ENCODE measurements at regions not wholly inside any gene's neighbourhood (a gene's known extent, or its start where the extent isn't known, plus 50 kb on each side); places are given as distances from the start of the nearest gene placed in this dataset.
"Not testable (repeated sequence)": the region's sequence is repeated elsewhere in the genome, so short reads cannot be mapped to it uniquely, and the experiment has no call there.

DNA sequence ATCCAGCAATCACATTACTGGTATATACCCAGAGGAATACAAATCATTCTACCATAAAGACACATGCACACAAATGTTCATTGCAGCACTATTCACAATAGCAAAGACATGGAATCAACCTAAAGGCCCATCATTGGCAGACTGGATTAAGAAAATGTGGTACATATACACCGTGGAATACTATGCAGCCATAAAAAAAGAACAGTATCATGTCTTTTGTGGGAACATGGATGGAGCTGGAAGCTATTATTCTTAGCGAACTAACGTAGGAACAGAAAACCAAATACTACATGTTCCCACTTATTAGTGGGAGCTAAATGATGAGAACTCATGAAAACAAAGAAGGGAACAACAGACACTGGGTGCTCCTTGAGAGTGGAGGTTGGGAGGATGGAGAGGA, 60.9 kb downstream of the PGRMC1 start:
- H3K9me3 ChIP-seq (ENCODE audit: insufficient read depth, low read depth, low read length); H3F3A ChIP-seq (ENCODE audit: low read depth); H3K27me3 ChIP-seq (ENCODE audit: insufficient read depth, low read length, poor library complexity, severe bottlenecking): not testable (repeated sequence)

DNA sequence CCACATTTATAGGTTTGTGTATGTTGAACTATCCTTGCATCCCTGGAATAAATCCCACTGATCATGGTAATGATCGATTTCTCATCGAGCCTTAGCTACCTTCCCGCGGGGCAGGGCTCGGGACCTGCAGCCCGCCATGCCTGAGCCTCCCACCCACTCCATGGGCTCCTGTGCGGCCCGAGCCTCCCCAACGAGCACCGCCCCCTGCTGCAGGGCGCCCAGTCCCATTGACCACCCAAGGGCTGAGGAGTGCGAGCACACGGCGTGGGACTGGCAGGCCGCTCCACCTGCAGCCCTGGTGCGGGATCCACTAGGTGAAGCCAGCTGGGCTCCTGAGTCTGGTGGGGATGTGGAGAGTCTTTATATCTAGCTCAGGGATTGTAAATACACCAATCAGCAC, 63.7 kb downstream of the PGRMC1 start:
- H3K4me1 ChIP-seq (ENCODE audit: insufficient read depth, low read length, poor library complexity, severe bottlenecking); H4K20me1 ChIP-seq (ENCODE audit: insufficient read depth, low read length, poor library complexity, severe bottlenecking); H3K9ac ChIP-seq (ENCODE audit: low read depth, low read length, poor library complexity, severe bottlenecking); H3K27me3 ChIP-seq (ENCODE audit: insufficient read depth, low read length, poor library complexity, severe bottlenecking); H3K79me2 ChIP-seq (ENCODE audit: insufficient read depth, low read length); H3K36me3 ChIP-seq (ENCODE audit: insufficient read depth, low read length); H2AFZ ChIP-seq (ENCODE audit: low read length); H3K9me3 ChIP-seq (ENCODE audit: insufficient read depth, low read depth, low read length); H3K9me2 ChIP-seq (replicated peaks; ENCODE audit: low read depth, low read length); H3F3A ChIP-seq (ENCODE audit: low read depth); H3K4me2 ChIP-seq (ENCODE audit: low read depth, low read length, poor library complexity, severe bottlenecking); H3K4me3 ChIP-seq (ENCODE audit: low read length, poor library complexity, severe bottlenecking): not testable (repeated sequence)

More for the DNA sequence above, 60.9 kb downstream of the PGRMC1 start:
- not testable (repeated sequence) for H3K79me2 ChIP-seq (ENCODE audit: insufficient read depth, low read length); H3K4me1 ChIP-seq (ENCODE audit: insufficient read depth, low read length, poor library complexity, severe bottlenecking); H3K9ac ChIP-seq (ENCODE audit: low read depth, low read length, poor library complexity, severe bottlenecking); H3K9me2 ChIP-seq (replicated peaks; ENCODE audit: low read depth, low read length); H3K4me3 ChIP-seq (ENCODE audit: low read length, poor library complexity, severe bottlenecking); H4K20me1 ChIP-seq (ENCODE audit: insufficient read depth, low read length, poor library complexity, severe bottlenecking); H2AFZ ChIP-seq (ENCODE audit: low read length); H3K4me2 ChIP-seq (ENCODE audit: low read depth, low read length, poor library complexity, severe bottlenecking); H3K36me3 ChIP-seq (ENCODE audit: insufficient read depth, low read length)

DNA sequence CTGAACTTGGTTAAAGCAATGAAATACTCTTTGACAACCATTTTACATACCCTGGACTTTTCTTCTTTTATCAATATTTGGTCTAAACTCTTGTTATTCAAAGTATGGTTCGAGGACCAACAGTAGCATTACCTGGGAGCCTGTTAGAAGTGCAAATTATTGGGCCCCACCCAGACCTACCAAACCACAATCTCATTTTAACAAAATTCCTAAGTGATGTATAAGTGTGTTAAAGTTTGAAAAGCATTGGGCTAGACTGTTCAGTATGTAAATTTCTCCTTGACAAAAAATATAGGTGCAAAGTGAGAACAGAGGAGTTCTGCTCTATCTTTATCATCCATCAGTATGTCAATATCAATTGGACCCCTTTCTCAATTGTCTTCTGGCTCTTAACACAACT, 67.1 kb downstream of the PGRMC1 start:
- H3K9me2 ChIP-seq (replicated peaks; ENCODE audit: low read depth, low read length), result no peaks in the 10 kb centered on the region
- H3K36me3 ChIP-seq (ENCODE audit: insufficient read depth, low read length), result no peaks in the 10 kb centered on the region
- no peaks in the 10 kb centered on the region for H3K79me2 ChIP-seq (ENCODE audit: insufficient read depth, low read length)
- H3K4me2 ChIP-seq (ENCODE audit: low read depth, low read length, poor library complexity, severe bottlenecking), result no peak overlapping the region
- H3F3A ChIP-seq (ENCODE audit: low read depth), result no peaks in the 10 kb centered on the region
- H3K9me3 ChIP-seq (ENCODE audit: insufficient read depth, low read depth, low read length), result no peaks in the 10 kb centered on the region
- H3K27me3 ChIP-seq (ENCODE audit: insufficient read depth, low read length, poor library complexity, severe bottlenecking), result no peaks in the 10 kb centered on the region
- no peak overlapping the region for H2AFZ ChIP-seq (ENCODE audit: low read length)
- no peaks in the 10 kb centered on the region for H3K4me1 ChIP-seq (ENCODE audit: insufficient read depth, low read length, poor library complexity, severe bottlenecking)
- no peak overlapping the region for H3K4me3 ChIP-seq (ENCODE audit: low read length, poor library complexity, severe bottlenecking)
- no peak overlapping the region for H3K9ac ChIP-seq (ENCODE audit: low read depth, low read length, poor library complexity, severe bottlenecking)
- TF ChIP-seq, protein P1, sequence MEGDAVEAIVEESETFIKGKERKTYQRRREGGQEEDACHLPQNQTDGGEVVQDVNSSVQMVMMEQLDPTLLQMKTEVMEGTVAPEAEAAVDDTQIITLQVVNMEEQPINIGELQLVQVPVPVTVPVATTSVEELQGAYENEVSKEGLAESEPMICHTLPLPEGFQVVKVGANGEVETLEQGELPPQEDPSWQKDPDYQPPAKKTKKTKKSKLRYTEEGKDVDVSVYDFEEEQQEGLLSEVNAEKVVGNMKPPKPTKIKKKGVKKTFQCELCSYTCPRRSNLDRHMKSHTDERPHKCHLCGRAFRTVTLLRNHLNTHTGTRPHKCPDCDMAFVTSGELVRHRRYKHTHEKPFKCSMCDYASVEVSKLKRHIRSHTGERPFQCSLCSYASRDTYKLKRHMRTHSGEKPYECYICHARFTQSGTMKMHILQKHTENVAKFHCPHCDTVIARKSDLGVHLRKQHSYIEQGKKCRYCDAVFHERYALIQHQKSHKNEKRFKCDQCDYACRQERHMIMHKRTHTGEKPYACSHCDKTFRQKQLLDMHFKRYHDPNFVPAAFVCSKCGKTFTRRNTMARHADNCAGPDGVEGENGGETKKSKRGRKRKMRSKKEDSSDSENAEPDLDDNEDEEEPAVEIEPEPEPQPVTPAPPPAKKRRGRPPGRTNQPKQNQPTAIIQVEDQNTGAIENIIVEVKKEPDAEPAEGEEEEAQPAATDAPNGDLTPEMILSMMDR (conservative IDR thresholded peaks at IDR 0.05; ENCODE audit: low read length), result no peak
- no peak for TF ChIP-seq EZH2phosphoT487 (IDR thresholded peaks at IDR 0.05; ENCODE audit: borderline replicate concordance)
- no peaks in the 10 kb centered on the region for H4K20me1 ChIP-seq (ENCODE audit: insufficient read depth, low read length, poor library complexity, severe bottlenecking)

DNA sequence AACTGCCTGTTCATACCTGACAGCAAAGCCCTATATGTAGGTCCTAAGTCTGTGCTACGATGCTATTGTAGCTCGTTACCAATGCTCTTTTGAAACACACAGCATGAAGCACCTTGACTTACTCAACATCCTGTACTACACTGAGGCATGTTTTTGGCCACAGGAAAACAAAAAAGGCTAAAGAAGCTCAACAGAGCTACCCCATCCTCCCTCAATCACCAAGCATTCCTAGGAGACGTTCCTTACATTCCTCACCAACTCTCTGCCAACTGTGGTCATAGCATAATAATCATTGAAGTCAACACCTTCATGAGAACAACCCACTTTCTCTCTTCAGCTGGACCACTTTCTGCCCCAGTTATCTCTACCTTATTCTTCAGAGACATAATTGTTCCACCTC, 73.7 kb upstream of the SLC25A43 start:
- no peaks in the 10 kb centered on the region for H4K20me1 ChIP-seq (ENCODE audit: insufficient read depth, low read length, poor library complexity, severe bottlenecking)
- H3K4me2 ChIP-seq (ENCODE audit: low read depth, low read length, poor library complexity, severe bottlenecking), result no peak overlapping the region
- H3K9me3 ChIP-seq (ENCODE audit: insufficient read depth, low read depth, low read length), result no peaks in the 10 kb centered on the region
- no peak overlapping the region for H3K9ac ChIP-seq (ENCODE audit: low read depth, low read length, poor library complexity, severe bottlenecking)
- TF ChIP-seq EZH2phosphoT487 (IDR thresholded peaks at IDR 0.05; ENCODE audit: borderline replicate concordance), result no peak
- TF ChIP-seq, protein P1 (conservative IDR thresholded peaks at IDR 0.05; ENCODE audit: low read length), result no peak
- H3K9me2 ChIP-seq (replicated peaks; ENCODE audit: low read depth, low read length), result no peaks in the 10 kb centered on the region
- H3K4me3 ChIP-seq (ENCODE audit: low read length, poor library complexity, severe bottlenecking), result no peak overlapping the region
- no peak overlapping the region for H2AFZ ChIP-seq (ENCODE audit: low read length)
- H3K79me2 ChIP-seq (ENCODE audit: insufficient read depth, low read length), result no peaks in the 10 kb centered on the region
- H3K4me1 ChIP-seq (ENCODE audit: insufficient read depth, low read length, poor library complexity, severe bottlenecking), result no peaks in the 10 kb centered on the region
- no peaks in the 10 kb centered on the region for H3F3A ChIP-seq (ENCODE audit: low read depth)
- H3K27me3 ChIP-seq (ENCODE audit: insufficient read depth, low read length, poor library complexity, severe bottlenecking), result no peaks in the 10 kb centered on the region
- H3K36me3 ChIP-seq (ENCODE audit: insufficient read depth, low read length), result no peaks in the 10 kb centered on the region

DNA sequence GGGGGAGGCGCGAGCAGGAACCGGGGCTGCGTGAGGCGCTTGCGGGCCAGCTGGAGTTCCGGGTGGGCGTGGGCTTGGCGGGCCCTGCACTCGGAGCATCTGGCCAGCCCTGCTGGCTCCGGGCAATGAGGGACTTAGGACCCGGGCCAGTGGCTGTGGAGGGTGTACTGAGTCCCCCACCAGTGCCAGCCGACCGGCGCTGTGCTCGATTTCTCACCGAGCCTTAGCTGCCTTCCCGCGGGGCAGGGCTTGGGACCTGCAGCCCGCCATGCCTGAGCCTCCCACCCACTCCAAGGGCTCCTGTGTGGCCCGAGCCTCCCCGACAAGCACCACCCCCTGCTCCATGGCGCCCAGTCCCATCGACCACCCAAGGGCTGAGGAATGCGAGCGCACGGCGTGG, 67.3 kb upstream of the SLC25A43 start:
- not testable (repeated sequence) for H3K9ac ChIP-seq (ENCODE audit: low read depth, low read length, poor library complexity, severe bottlenecking); H4K20me1 ChIP-seq (ENCODE audit: insufficient read depth, low read length, poor library complexity, severe bottlenecking)

DNA sequence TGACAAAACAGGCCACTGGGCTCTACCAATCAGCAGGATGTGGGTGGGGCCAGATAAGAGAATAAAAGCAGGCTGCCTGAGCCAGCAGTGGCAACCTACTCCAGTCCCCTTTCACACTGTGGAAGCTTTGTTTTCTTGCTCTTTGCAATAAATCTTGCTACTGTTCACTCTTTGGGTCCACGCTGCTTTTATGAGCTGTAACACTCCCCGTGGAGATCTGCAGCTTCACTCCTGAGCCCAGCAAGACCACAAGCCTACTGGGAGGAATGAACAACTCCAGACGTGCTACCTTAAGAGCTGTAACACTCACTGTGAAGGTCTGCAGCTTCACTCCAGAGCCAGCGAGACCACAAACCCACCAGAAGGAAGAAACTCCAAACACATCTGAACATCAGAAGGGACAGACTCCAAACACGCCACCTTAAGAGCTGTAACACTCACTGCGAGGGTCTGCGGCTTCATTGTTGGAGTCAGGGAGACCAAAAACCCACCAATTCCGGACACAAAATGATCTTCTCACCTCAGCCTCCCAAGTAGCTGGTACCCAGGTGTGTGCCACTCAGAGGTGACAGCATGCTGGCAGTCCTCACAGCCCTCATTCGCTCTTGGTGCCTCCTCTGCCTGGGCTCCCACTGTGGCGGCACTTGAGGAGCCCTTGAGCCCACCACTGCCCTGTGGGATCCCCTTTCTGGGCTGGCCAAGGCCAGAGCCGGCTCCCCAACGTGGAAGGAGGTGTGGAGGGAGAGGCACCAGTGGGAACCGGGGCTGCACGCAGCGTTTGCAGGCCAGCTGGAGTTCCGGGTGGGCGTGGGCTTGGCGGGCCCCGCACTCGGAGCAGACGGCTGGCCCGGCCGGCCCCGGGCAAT, 66.0 kb upstream of the SLC25A43 start:
- H3K9ac ChIP-seq (ENCODE audit: low read depth, low read length, poor library complexity, severe bottlenecking); H3K4me2 ChIP-seq (ENCODE audit: low read depth, low read length, poor library complexity, severe bottlenecking); H3K79me2 ChIP-seq (ENCODE audit: insufficient read depth, low read length); H2AFZ ChIP-seq (ENCODE audit: low read length); H3K4me3 ChIP-seq (ENCODE audit: low read length, poor library complexity, severe bottlenecking); H3K4me1 ChIP-seq (ENCODE audit: insufficient read depth, low read length, poor library complexity, severe bottlenecking); H3K27me3 ChIP-seq (ENCODE audit: insufficient read depth, low read length, poor library complexity, severe bottlenecking); H3K9me2 ChIP-seq (replicated peaks; ENCODE audit: low read depth, low read length); H3F3A ChIP-seq (ENCODE audit: low read depth); H4K20me1 ChIP-seq (ENCODE audit: insufficient read depth, low read length, poor library complexity, severe bottlenecking); H3K9me3 ChIP-seq (ENCODE audit: insufficient read depth, low read depth, low read length); H3K36me3 ChIP-seq (ENCODE audit: insufficient read depth, low read length): not testable (repeated sequence)

More for the DNA sequence above, 67.3 kb upstream of the SLC25A43 start:
- not testable (repeated sequence) for H3K36me3 ChIP-seq (ENCODE audit: insufficient read depth, low read length); H3F3A ChIP-seq (ENCODE audit: low read depth); H3K4me1 ChIP-seq (ENCODE audit: insufficient read depth, low read length, poor library complexity, severe bottlenecking); H3K9me2 ChIP-seq (replicated peaks; ENCODE audit: low read depth, low read length); H3K27me3 ChIP-seq (ENCODE audit: insufficient read depth, low read length, poor library complexity, severe bottlenecking); H3K4me3 ChIP-seq (ENCODE audit: low read length, poor library complexity, severe bottlenecking); H3K4me2 ChIP-seq (ENCODE audit: low read depth, low read length, poor library complexity, severe bottlenecking); H3K79me2 ChIP-seq (ENCODE audit: insufficient read depth, low read length); H2AFZ ChIP-seq (ENCODE audit: low read length); H3K9me3 ChIP-seq (ENCODE audit: insufficient read depth, low read depth, low read length)
